ENCODE measurements at regions not wholly inside any gene's neighbourhood (a gene's known extent, or its start where the extent isn't known, plus 50 kb on each side); places are given as distances from the start of the nearest gene placed in this dataset.
"Not testable (repeated sequence)": the region's sequence is repeated elsewhere in the genome, so short reads cannot be mapped to it uniquely, and the experiment has no call there.

- no peaks in the 10 kb centered on the region for H3K36me3 ChIP-seq (ENCODE audit: control insufficient read depth in 2 of 2, insufficient read depth in 1 of 2, low read length in 2 of 2)
- no peaks in the 10 kb centered on the region for H3K4me1 ChIP-seq (ENCODE audit: control insufficient read depth, insufficient read depth, low read length)
- ChIA-PET POLR2A (no interaction called here), CTCF (no interaction called here)
- no peak overlapping the region for H3K27ac ChIP-seq (ENCODE audit: extremely low read depth, low read depth, low read length)
- no peaks in the 10 kb centered on the region for H3K9me3 ChIP-seq (ENCODE audit: control insufficient read depth, insufficient read depth, low read depth, low read length)
- TF ChIP-seq ZNF560 (tag by site-specific recombination; IDR thresholded peaks at IDR 0.05; ENCODE audit: borderline replicate concordance) = no peak
- no peak for TF ChIP-seq SETDB1 (IDR thresholded peaks at IDR 0.05; ENCODE audit: insufficient read length, low read length)
- no peak for TF ChIP-seq ZNF544 (tag by site-specific recombination; IDR thresholded peaks at IDR 0.05)
- TF ChIP-seq, protein P1, sequence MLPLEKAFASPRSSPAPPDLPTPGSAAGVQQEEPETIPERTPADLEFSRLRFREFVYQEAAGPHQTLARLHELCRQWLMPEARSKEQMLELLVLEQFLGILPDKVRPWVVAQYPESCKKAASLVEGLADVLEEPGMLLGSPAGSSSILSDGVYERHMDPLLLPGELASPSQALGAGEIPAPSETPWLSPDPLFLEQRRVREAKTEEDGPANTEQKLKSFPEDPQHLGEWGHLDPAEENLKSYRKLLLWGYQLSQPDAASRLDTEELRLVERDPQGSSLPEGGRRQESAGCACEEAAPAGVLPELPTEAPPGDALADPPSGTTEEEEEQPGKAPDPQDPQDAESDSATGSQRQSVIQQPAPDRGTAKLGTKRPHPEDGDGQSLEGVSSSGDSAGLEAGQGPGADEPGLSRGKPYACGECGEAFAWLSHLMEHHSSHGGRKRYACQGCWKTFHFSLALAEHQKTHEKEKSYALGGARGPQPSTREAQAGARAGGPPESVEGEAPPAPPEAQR (tag by site-specific recombination; IDR thresholded peaks at IDR 0.05) = no peak
- no peak for TF ChIP-seq GLIS1 (tag by site-specific recombination; IDR thresholded peaks at IDR 0.05)
- TF ChIP-seq HOXC10 (CRISPR knock-in tag; IDR thresholded peaks at IDR 0.05) = no peak
- TF ChIP-seq ZNF2 (tag by site-specific recombination; IDR thresholded peaks at IDR 0.05) = no peak
- TF ChIP-seq, protein P2, sequence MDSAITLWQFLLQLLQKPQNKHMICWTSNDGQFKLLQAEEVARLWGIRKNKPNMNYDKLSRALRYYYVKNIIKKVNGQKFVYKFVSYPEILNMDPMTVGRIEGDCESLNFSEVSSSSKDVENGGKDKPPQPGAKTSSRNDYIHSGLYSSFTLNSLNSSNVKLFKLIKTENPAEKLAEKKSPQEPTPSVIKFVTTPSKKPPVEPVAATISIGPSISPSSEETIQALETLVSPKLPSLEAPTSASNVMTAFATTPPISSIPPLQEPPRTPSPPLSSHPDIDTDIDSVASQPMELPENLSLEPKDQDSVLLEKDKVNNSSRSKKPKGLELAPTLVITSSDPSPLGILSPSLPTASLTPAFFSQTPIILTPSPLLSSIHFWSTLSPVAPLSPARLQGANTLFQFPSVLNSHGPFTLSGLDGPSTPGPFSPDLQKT (IDR thresholded peaks at IDR 0.05; ENCODE audit: borderline replicate concordance, low read depth, low read length) = no peak
- TF ChIP-seq ZNF677 (tag by site-specific recombination; IDR thresholded peaks at IDR 0.05) = no peak
- TF ChIP-seq ZBTB17 (tag by site-specific recombination; IDR thresholded peaks at IDR 0.05) = no peak
- no peak for TF ChIP-seq YY1 (tag by site-specific recombination; IDR thresholded peaks at IDR 0.05)
- TF ChIP-seq ZNF302 (tag by site-specific recombination; IDR thresholded peaks at IDR 0.05; ENCODE audit: low read depth) = no peak
- TF ChIP-seq ZBTB21 (tag by site-specific recombination; IDR thresholded peaks at IDR 0.05) = no peak
- no peak overlapping the region for H3K4me3 ChIP-seq (ENCODE audit: low read depth, low read length)
These were observed 79.8 kb upstream of the FHL2 start for GRCh38 chr2:105478670-105479069.

DNA sequence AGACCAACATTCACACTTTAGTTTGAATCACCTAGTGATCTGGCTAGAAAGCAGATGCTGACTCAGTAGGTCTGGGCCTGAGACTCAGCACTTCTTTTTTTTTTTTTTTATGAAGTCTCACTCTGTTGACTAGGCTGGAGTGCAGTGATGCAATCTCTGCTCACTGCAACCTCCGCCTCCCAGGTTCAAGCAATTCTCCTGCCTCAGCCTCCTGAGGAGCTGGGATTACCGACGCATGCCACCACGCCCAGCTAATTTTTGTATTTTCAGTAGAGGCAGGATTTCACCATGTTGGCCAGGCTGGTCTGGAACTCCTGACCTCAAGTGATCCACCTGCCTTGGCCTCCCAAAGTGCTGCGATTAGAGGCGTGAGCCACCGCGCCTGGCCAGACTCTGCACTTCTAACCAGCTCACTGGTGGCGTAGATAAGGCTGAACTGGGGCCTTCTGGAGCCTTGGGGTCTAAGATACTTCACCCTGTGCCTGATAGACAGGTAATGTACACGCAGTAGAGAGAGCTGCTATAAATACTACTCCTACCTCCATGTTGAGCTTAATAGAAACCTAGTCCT is 78.3 kb upstream of the FHL2 start:
- H3K9me3 ChIP-seq (ENCODE audit: control insufficient read depth, insufficient read depth, low read depth, low read length); H3K4me3 ChIP-seq (ENCODE audit: low read depth, low read length); POLR2A ChIA-PET; H3K4me1 ChIP-seq (ENCODE audit: control insufficient read depth, insufficient read depth, low read length); H3K36me3 ChIP-seq (ENCODE audit: control insufficient read depth in 2 of 2, insufficient read depth in 1 of 2, low read length in 2 of 2); H3K27ac ChIP-seq (ENCODE audit: extremely low read depth, low read depth, low read length); CTCF ChIA-PET: not testable (repeated sequence)

DNA sequence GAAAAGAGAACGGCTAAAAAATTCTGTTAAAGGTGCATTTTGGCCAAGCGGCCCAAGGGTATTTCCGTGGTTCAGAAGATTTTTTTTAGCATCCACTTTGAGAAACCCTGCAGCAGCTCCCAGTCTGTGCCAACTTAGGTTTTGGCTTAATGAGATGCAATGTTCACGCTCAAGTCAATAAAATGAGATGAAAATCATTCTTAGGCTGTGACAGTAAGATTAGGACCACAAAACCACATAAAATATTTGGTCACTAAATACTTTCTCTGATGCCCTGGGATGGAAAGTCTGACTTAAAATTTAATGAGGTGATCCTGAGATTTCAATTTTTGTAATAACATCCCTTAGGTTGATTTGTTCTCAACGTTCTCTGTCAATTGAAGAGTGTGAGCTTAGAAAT is 74.2 kb upstream of the FHL2 start:
- H3K4me1 ChIP-seq (ENCODE audit: control insufficient read depth, insufficient read depth, low read length) = no peaks in the 10 kb centered on the region
- POLR2A ChIA-PET = no interaction called here
- no peak overlapping the region for H3K27ac ChIP-seq (ENCODE audit: extremely low read depth, low read depth, low read length)
- no peaks in the 10 kb centered on the region for H3K9me3 ChIP-seq (ENCODE audit: control insufficient read depth, insufficient read depth, low read depth, low read length)
- CTCF ChIA-PET = interaction anchor here (0.5 kb wide), 1 partner anchor 1273 kb away, joined by 3 read pairs; no protein-coding TSS in a partner anchor
- no peak overlapping the region for H3K4me3 ChIP-seq (ENCODE audit: low read depth, low read length)
- no peaks in the 10 kb centered on the region for H3K36me3 ChIP-seq (ENCODE audit: control insufficient read depth in 2 of 2, insufficient read depth in 1 of 2, low read length in 2 of 2)
- TF ChIP-seq ZNF114 (tag by site-specific recombination; IDR thresholded peaks at IDR 0.05) = no peak
- no peak for TF ChIP-seq GFI1B (tag by site-specific recombination; IDR thresholded peaks at IDR 0.05)
- TF ChIP-seq HOXA7 (CRISPR knock-in tag; IDR thresholded peaks at IDR 0.05; ENCODE audit: borderline replicate concordance) = no peak
- TF ChIP-seq KLF10 (tag by site-specific recombination; IDR thresholded peaks at IDR 0.05) = no peak
- TF ChIP-seq HOXC10 (CRISPR knock-in tag; IDR thresholded peaks at IDR 0.05) = no peak
- TF ChIP-seq ZNF621 (tag by site-specific recombination; IDR thresholded peaks at IDR 0.05) = no peak
- no peak for TF ChIP-seq ZNF544 (tag by site-specific recombination; IDR thresholded peaks at IDR 0.05)
- no peak for TF ChIP-seq KLF7 (tag by site-specific recombination; IDR thresholded peaks at IDR 0.05; ENCODE audit: borderline replicate concordance)
- no peak for TF ChIP-seq ZNF133 (tag by site-specific recombination; IDR thresholded peaks at IDR 0.05)
- TF ChIP-seq ZBTB49 (tag by site-specific recombination; IDR thresholded peaks at IDR 0.05; ENCODE audit: low read depth) = no peak
- TF ChIP-seq ZNF707 (tag by site-specific recombination; IDR thresholded peaks at IDR 0.05) = no peak
- no peak for TF ChIP-seq ZNF211 (tag by site-specific recombination; IDR thresholded peaks at IDR 0.05; ENCODE audit: low read depth)
- TF ChIP-seq, protein P3, sequence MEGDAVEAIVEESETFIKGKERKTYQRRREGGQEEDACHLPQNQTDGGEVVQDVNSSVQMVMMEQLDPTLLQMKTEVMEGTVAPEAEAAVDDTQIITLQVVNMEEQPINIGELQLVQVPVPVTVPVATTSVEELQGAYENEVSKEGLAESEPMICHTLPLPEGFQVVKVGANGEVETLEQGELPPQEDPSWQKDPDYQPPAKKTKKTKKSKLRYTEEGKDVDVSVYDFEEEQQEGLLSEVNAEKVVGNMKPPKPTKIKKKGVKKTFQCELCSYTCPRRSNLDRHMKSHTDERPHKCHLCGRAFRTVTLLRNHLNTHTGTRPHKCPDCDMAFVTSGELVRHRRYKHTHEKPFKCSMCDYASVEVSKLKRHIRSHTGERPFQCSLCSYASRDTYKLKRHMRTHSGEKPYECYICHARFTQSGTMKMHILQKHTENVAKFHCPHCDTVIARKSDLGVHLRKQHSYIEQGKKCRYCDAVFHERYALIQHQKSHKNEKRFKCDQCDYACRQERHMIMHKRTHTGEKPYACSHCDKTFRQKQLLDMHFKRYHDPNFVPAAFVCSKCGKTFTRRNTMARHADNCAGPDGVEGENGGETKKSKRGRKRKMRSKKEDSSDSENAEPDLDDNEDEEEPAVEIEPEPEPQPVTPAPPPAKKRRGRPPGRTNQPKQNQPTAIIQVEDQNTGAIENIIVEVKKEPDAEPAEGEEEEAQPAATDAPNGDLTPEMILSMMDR (tag by site-specific recombination; IDR thresholded peaks at IDR 0.05) = no peak
- no peak for TF ChIP-seq ZNF558 (tag by site-specific recombination; IDR thresholded peaks at IDR 0.05)
- no peak for TF ChIP-seq SCRT1 (tag by site-specific recombination; IDR thresholded peaks at IDR 0.05; ENCODE audit: borderline replicate concordance)
- no peak for TF ChIP-seq ZNF366 (tag by site-specific recombination; conservative IDR thresholded peaks at IDR 0.05)
